HG02623 (cell line): ENCODE measurements at regions not wholly inside any gene's neighbourhood (a gene's known extent, or its start where the extent isn't known, plus 50 kb on each side); places are given as distances from the start of the nearest gene placed in this dataset.
A peak's percentile ranks its signal among the peaks of the same experiment; 100 is the strongest.
"Not testable (repeated sequence)": the region's sequence is repeated elsewhere in the genome, so short reads cannot be mapped to it uniquely, and the experiment has no call there.

ENCODE experiments used
- ATAC-seq: cut with Tn5 transposase; IDR thresholded peaks from one replicate; pipeline ENCODE4 v1.9.1; 2021; ENCODE audit warnings: moderate library complexity; ENCODE audit not compliant: unreplicated experiment

GRCh38 chr6:11387707-11388430 lies 149.7 kb upstream of the TMEM170B start:
- ATAC-seq: no peak

- ATAC-seq: no peak
Measured at GRCh38 chr6:11386726-11387125, 150.8 kb upstream of the TMEM170B start.

- ATAC-seq: peak; percentile 66
Measured at GRCh38 chr6:11386323-11386722, 151.2 kb upstream of the TMEM170B start.

GRCh38 chr6:11384531-11385309 lies 152.3 kb upstream of the NEDD9 start:
- ATAC-seq: no peak

GRCh38 chr6:11381801-11382513 lies 149.5 kb upstream of the NEDD9 start:
- peak; percentile 69 for ATAC-seq

- ATAC-seq: no peak
Measured at GRCh38 chr6:11380969-11381744, 148.7 kb upstream of the NEDD9 start.

- ATAC-seq: no peak
Measured at GRCh38 chr6:11380549-11380948, 148.1 kb upstream of the NEDD9 start.

- ATAC-seq: no peak
Measured at GRCh38 chr6:11379805-11380204, 147.3 kb upstream of the NEDD9 start.

- no peak for ATAC-seq
Measured at GRCh38 chr6:11378639-11379038, 146.2 kb upstream of the NEDD9 start.

GRCh38 chr6:11374036-11375010 lies 141.9 kb upstream of the NEDD9 start:
- peak; percentile 91 for ATAC-seq

GRCh38 chr6:11373208-11373607 lies 140.7 kb upstream of the NEDD9 start:
- ATAC-seq: no peak

GRCh38 chr6:11372186-11372790 lies 139.8 kb upstream of the NEDD9 start:
- not testable (repeated sequence) for ATAC-seq

- ATAC-seq: no peak
Measured at GRCh38 chr6:11370191-11371018, 137.9 kb upstream of the NEDD9 start.

GRCh38 chr6:11368760-11369159 lies 136.3 kb upstream of the NEDD9 start:
- no peak for ATAC-seq

GRCh38 chr6:11368264-11368663 lies 135.8 kb upstream of the NEDD9 start:
- no peak for ATAC-seq

GRCh38 chr6:11367638-11368199 lies 135.3 kb upstream of the NEDD9 start:
- ATAC-seq: no peak

GRCh38 chr6:11366934-11367637 lies 134.6 kb upstream of the NEDD9 start:
- ATAC-seq: no peak
